ENCODE measurements at regions not wholly inside any gene's neighbourhood (a gene's known extent, or its start where the extent isn't known, plus 50 kb on each side); places are given as distances from the start of the nearest gene placed in this dataset.

DNA sequence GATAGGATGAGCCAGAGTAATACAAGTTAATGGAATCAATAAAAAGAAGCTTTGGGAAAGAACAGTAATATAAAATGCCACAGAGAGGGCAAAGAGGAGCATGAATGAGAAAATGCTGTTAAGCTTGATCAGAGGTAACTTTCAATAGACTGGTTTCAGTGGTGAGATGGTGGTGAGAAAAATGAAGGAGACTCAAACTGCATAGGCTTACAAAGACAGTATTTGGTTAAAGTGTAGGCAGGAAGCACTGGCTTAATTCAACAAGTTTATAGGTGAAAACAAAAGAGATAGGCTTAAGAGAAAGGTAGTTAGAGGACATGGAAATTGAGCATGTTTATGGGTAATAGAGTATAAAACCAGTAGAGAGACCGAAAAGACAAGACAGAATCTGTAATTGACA is 298.6 kb upstream of the ADAMTS5 start:
- TF ChIP-seq, protein P1, sequence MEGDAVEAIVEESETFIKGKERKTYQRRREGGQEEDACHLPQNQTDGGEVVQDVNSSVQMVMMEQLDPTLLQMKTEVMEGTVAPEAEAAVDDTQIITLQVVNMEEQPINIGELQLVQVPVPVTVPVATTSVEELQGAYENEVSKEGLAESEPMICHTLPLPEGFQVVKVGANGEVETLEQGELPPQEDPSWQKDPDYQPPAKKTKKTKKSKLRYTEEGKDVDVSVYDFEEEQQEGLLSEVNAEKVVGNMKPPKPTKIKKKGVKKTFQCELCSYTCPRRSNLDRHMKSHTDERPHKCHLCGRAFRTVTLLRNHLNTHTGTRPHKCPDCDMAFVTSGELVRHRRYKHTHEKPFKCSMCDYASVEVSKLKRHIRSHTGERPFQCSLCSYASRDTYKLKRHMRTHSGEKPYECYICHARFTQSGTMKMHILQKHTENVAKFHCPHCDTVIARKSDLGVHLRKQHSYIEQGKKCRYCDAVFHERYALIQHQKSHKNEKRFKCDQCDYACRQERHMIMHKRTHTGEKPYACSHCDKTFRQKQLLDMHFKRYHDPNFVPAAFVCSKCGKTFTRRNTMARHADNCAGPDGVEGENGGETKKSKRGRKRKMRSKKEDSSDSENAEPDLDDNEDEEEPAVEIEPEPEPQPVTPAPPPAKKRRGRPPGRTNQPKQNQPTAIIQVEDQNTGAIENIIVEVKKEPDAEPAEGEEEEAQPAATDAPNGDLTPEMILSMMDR (IDR thresholded peaks at IDR 0.05), result no peak
- no peak for TF ChIP-seq POLR2A (IDR thresholded peaks at IDR 0.05)
